HG03354 (cell line): ENCODE measurements at regions not wholly inside any gene's neighbourhood (a gene's known extent, or its start where the extent isn't known, plus 50 kb on each side); places are given as distances from the start of the nearest gene placed in this dataset.

Experiments
- ATAC-seq: cut with Tn5 transposase; IDR thresholded peaks from one replicate; pipeline ENCODE4 v1.9.1; 2021; ENCODE audit warnings: mild to moderate bottlenecking; ENCODE audit not compliant: unreplicated experiment, poor library complexity, severe bottlenecking

DNA sequence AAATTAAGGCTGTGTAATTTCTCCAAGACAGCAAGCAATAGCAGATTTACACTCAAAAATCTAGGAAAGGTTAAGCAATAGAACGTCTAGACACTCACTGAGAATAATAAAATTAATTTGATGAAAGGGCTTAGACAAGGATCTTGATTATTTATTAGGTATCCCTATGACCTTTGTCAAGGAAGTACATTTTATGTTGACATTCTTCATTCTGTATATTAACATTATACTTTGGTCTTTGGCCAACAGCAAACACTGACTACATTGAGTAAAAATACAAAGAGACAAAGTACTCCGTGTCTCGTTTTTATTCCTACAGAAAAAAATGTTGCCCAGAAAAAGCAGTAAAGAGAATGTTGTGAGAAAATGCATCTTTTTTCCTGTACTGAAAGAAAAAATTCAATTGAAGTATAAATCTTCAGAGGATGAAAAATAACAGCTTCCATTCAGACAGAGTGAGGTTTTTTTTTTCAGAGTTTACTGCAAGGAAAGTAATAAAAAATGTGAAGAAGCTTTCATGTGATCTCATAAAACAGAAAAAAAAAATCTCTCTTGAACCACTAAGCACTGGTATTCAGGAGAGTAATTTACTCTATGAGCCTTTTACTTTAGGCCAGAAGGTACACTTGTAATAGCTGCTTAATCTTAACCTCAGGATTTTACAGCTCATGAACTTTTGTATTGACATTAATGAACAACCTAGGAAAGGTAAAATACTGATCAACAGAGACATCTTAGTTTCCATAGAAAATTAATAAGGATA is 605.0 kb downstream of the FSCB start:
- no peak for ATAC-seq

DNA sequence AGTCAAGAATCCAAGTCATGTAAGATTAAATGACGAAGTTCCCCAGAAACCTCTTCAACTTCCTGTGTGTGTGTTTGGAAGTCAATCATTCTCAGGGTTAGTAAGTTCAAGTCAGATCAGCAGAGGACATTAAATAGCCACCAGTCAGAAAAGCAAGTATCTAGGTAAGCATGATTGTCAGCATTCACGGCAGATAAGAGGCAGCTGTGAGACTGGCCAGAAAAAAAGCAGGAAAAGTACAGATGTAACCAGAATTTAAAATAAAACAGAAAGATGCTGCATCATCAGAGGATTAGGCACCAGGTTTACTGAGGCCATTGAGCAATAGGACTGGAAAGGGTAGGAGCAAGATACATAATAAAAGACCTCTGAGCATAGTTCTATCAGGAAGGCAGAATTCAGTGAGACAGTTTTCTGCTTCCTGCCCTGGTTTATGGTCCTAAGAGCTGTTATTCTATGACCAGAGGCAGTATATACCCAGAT is 606.9 kb downstream of the FSCB start:
- no peak for ATAC-seq

DNA sequence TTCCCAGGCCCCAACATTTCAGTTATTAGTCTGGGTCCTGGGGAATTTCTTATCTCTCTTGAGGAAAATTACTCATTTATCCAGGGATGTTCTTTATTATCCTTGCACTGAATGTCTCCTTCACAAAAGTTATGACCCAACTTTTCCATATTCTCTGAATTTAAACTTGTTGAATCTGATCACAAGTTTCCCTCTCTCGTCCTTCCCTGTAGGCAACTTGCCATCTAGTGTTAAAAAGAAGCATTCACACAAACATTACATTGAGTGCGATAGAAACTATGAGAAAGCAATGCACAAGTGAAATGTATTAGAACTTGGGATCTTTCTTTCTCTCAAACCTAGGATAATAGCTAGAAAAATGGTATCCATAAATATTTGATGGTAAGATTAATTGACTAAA is 608.4 kb downstream of the FSCB start:
- ATAC-seq = no peak

DNA sequence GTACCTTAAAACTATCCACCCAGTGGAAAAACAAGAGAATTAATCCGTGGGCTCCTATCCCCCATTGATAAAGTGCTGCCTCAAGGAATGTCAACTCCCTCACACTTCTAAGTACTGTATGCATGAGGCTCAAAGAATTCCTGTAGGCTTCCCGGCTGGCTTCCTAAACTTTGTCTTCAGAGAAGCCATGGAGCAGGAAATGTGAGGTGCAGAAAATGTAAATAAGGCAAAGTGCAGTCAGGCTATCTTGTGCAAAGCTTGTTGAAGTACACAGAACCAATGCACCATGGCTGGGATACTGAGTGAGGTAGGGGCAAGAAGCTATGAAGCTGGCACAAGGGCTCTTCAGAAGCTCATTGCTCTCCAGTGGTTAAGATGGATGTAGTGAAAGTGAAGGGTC is 611.0 kb downstream of the FSCB start:
- ATAC-seq = no peak

DNA sequence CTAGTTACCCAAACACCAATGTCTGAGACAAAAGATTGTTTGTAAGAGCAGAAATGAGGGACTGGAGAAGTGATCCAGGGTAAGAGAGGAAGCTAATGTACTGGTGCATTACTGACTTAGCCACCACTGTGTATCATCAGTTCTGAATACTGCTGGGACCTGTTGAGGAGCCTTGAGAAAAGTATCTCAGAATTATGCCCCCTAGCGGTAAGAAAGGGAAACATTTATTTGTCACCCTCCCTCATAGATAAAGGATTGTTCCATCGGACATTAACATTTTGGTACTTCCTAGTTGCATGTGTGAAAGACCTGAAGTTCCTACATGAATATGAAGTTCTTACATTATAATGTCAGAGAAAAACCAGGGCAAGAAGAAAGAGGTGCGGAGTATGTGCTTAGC is 612.5 kb downstream of the FSCB start:
- peak; percentile 72 for ATAC-seq

DNA sequence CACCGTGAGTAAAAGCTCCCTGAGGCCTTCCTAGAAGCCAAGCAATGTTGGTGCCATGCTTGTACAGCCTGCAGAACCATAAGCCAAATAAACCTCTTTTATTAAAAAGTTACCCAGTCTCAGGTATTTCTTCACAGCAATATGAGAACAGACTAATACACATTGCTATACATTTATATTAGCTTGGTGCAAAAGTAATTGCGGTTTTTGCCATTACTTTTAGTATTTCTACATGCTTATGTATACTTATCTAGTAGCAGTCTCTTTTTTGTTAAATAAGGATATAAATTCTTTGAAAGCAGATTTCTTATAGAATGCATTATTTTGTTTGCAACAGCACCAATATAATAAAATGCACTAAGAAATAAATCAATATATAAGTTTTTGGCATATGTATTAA is 619.6 kb downstream of the FSCB start:
- ATAC-seq = no peak

DNA sequence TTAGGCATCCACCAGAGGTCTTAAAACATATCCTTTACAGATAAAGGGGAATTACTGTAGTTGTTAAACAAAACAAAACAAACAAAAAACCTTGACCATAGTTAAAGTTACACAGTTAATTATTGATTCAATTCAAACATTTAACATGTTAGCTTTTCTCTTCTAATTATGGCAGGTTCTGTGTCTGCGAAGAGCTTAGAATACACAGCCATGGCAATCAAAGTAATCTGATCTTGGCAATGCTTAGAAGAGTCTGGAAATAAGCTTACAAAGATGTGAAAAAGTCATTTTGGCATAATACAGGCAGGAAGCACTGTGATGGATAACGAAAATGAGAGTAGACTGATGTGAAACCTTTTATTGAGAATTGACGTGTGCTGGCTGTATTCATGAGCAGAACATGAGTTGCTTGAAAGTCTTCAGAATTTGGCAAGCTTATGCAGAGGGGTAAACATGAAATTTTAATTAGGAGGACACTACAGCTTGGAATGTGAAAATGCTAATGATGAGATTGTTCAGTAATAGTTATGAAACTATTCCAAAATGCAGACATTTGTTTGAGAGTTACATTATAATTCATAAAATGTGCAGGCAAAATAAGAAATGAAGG is 629.6 kb downstream of the FSCB start:
- peak; percentile 63 for ATAC-seq

DNA sequence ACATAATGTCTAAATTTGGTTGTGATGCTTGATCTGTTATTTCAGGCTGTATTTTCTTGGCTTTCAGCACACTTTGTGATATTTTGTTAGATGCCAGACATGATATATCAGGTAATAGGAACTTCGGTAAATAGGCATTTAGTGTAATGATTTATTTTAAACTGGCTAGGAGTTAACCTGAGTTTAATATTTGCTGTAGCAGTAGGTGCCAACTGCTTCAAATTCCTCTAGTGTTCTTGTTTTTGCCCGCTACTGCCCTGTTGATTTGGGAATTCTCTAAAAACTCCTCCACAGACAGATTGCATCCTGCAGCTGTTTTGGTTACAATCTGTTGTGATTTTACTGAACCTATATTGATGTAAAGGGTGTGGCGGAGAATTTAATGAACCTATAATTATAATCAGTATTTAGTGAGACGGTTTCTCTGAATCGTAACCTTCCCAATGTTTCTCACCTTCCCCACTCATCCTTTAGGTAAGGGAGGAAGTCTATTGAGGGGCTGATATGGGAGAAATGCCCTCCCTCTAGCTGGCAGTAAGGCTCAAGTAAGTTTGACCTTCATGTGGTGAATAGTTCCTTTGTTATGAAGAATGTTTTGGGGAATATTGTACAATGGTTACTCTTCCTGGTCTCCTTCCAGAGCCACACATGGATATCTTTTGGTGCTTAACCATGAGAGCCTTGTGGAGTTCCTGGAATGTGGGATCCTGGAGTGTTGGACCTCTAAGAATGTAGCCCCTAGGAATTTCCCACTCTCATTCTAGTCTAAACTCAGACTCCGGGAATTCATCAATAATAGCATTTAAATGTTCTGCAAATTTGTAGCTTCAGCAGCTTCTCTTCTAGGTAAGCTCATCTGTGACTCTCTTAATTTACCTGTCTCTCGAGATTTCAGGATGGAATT is 634.1 kb downstream of the FSCB start:
- no peak for ATAC-seq

DNA sequence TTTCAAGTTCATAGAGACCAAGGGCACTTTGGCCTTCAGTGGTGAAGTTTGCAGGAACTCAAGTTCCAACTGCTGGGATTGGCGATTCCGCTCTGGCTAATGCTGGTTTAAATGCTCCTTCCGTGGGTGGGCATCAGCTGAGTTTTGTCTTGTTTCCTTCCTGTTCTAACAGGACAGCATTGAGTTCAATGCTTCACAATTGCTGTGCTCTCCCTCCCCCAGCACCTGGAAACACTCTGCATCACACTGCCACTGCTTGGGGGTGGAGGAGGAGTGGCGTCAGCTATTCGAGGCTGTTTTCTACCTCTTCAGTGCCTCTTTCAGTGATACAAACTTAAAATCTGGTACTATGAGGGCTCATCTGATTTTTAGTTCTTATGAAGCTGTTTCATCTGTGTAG is 634.9 kb downstream of the FSCB start:
- ATAC-seq = no peak

DNA sequence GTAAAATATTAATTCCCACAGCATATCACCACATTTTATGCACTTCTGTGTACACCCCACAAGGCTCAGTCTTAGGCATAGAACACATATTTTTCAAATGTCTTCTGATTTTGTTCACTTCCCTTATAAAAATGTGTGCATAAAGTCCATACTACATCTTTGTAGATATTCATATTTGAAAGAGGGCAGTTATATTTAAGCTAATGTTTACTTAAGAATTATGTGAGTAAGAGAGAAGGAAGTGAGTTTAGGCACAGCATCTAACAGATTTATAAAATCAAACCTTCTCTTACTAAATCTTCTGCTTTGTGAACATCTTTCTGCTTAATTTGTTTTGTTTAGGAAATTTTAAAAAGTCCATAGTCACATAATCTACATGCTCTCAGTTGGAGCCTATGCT is 648.1 kb downstream of the FSCB start:
- ATAC-seq = no peak

DNA sequence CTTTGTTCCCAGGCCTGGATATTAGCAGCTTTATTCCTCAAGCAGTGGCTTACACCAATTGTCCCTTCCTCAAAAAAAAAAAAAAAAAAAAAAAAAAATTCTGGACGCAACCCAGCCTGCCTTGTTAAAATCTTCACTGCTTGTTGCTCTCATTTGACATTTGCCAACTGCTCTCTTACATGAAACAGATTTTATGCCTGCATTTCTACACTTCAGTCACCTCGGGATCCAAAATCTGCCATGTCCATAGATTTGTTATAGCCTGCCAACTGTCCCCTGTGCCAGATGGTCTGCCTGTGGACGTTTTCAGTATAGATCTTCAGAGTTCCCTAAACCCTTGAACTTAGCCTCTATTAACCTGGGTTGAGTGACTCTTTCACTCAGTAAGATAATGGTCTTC is 651.5 kb downstream of the FSCB start:
- no peak for ATAC-seq

DNA sequence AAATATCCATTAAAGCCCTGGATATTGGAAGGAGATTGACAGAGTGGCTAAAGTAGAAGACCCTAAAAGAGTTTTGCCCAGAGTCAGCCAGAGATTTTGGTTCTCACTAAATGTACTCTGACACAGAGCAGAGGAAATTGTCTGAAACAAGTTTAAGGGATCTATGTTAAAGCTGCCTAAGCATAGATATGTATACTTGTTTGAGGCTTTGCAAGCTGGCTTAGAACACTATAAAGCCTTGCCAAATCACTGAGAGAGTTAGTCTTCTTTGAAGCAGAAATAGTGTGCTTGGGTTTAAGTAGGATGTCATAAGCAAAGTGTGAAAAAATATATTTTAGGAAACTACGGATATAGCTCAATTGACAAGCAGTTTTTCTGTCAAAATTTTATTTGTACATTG is 653.5 kb downstream of the FSCB start:
- no peak for ATAC-seq

DNA sequence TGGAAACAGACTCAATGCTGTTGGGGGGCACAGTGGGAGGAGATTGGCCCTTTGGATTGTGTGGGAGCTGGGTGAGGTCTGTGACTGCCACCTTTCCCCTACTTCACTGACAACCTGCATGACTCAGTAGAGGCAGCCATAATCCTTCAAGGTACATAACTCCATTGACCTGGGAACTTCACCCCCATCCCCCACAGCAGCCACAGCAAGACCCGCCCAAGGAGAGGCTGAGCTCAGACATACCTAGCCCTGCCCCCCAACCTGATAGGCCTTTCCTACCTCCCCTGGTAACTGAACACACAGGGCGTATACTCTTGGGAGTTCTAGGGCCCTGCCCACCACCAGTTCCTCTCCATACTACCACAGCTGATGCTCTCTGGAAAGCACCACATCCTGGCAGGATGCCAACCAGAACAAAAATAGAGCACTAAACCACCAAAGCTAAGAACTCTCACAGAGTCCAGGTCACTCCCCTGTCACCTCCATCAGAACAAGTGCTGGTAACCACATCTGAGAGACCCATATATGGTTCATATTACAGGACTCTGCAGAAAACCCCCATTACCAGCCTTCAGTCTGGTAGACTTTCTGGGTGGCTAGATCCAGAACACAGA is 703.9 kb downstream of the FSCB start:
- no peak for ATAC-seq

DNA sequence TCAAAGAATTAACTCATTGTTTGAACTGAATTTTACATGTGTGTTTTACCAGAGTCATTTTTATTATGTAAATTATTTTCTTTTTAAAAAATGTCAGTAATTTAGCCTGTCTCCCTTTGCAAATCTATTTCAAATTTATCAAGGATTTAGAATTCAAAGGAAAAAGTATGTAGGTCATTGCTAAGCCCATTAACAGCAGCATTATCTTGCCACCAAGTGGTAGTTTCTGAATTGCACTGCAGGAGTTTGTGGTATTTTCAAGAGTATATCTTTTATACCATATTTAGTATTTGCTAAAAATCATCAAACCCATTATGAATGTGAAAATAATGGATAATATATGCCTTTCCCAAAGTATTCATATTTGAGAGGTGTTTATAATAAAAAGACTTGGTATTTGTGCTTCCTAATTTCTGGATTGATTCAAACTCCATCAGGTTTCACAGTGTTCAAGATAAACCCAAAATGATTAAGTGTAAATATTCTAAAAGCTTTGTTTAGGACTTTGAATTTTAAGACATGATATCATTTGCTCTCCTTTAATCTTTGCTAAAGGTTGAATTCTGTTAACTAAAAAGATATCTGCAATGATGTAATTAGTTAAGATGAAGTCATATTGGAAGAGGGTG is 711.4 kb downstream of the FSCB start:
- ATAC-seq = no peak

DNA sequence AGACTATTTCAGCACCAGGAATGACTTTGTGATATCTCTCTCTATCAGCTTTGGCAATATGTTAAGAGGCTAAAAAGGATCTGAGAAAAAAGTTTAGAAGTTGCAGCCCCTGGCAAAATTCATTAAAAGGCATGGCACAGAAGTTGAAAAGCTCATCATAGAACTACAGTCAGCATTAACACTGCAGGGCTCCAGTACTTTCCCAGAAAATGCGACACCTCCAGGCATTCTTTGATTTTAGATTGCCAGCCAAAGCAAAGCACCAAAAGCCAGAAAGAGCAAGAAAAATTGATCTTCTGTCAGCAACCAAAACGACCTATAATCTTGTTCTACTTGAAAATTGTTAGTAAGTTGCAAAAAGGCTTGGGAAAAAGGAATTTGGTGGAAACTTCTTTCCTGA is 713.5 kb downstream of the FSCB start:
- no peak for ATAC-seq

DNA sequence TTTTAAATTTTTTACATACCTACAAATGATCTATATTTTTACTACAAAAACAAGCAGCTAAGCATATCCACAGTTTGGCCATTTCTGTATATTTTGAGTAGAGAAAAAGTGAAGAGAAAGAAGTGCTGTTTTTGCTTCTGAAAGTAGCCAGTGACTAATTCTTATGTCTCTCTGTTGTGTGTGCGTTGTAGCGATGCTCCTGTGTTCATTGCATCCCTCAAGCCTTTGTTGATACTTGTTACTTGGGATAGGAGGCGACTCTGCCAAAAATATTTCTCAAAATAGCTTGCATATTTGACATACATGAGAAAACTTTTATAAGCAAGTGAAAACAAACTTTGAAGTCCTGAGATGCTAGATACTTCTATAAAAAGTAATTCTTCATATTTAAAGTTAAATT is 714.1 kb downstream of the FSCB start:
- ATAC-seq = no peak

DNA sequence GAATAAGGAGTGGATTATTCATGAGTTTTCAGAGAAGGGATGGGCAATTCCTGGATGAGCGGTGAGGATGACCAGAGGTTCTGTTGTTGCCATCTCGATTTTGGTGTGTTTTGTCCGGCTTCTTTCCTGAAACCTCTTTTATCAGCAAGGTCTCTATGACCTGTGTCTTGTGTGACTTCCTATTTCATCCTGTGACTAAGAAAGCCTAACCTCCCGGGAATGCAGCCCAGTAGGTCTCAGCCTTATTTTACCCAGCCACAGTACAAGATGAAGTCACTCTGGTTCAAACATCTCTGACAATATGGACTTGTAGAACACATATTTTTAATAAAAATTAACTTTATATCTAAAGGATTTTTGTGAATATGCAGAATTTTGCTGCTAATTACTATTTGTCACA is 716.4 kb downstream of the FSCB start:
- ATAC-seq = no peak

DNA sequence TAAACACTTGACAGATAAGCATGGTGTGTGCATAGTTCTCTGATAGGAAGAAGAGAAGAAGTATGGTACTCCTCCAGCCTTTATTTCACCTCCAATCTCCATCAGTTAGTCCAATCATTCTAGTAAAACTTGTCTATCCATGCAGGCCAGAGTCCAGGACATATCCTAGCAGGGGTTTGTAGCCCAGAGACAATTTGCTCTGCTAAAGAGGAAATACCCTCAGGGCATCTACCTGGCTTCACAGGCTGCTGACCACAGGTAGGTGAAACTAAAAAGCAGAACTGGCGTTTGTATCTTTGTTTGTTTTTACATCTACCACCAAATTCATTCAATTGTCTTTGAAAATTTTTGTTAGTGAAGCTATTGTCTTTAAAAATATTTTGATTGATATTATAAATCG is 717.6 kb downstream of the FSCB start:
- ATAC-seq = no peak

DNA sequence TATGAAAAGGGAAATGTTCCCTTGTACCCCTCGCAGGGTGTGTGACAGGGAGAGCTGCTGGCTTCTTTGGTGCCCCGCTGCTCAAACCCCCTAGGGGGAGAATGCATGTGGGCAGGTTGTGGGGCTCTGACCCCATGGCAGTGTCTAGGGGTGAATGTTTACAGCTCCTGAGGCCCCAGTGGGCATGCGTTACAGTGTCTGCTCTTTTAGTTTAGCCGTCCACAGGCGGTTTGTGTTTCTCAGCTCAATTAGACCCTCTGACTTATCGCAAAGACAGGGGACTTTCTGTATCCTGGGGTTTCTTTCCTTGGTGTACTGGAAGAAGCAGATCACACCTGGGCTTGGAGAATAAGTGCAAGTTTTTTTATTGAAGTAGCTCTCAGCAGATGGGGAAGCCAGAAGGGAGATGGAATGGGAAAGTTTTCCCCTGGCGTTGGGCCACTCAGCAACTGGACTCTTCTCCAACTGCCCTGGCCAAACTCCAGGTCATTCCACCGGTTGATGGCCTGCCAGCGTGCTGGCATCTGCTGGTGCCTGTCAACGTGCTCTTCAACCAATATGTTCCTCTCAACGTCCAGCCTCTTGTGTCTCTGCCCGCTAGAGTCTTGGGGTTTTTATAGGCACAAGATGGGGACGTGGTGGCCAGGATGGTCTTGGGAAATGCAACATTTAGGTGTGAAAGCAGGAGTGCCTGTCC is 720.9 kb downstream of the FSCB start:
- ATAC-seq = no peak
